Heart left ventricle (tissue), 16 donors: ENCODE measurements at regions not wholly inside any gene's neighbourhood (a gene's known extent, or its start where the extent isn't known, plus 50 kb on each side); places are given as distances from the start of the nearest gene placed in this dataset.

Experiments
- ATAC-seq, 4 donors: fragments of 200-7000 bp; cut with Tn5 transposase; one replicate each; pipeline ENCODE4 v1.9.1; 2020 to 2022; ENCODE audit warnings: moderate library complexity in 4 of 4, mild to moderate bottlenecking in 3 of 4, moderate number of reproducible peaks in 1 of 4
- DNase-seq, 5 donors: peaks; one replicate each; pipeline ENCODE4 v3.0.0-alpha.2; 2020
- H3K27ac ChIP-seq, 12 donors: fragments of 200-600 bp; sonication (generic) in 4 of 12; one replicate each; pipeline versions ENCODE4 v1.5.0 to v1.8.0; 2016 to 2022; ENCODE audit warnings: mild to moderate bottlenecking in 2 of 12
- H3K27me3 ChIP-seq, 9 donors: fragments of 200-600 bp; sonication (generic) in 2 of 9; one replicate each; pipeline versions ENCODE4 v1.5.1 to v1.8.0; 2016 to 2022; ENCODE audit warnings: mild to moderate bottlenecking in 3 of 9
- H3K36me3 ChIP-seq, 9 donors: fragments of 200-600 bp; sonication (generic) in 2 of 9; one replicate each; pipeline versions ENCODE4 v1.5.0 to v1.8.0; 2018 to 2022; ENCODE audit warnings: mild to moderate bottlenecking in 2 of 9
- H3K4me1 ChIP-seq, 12 donors: fragments of 200-600 bp; sonication (generic) in 4 of 12; one replicate each; pipeline versions ENCODE4 v1.5.0 to v1.8.0; 2016 to 2022; ENCODE audit warnings: mild to moderate bottlenecking in 3 of 12
- H3K4me3 ChIP-seq, 12 donors: fragments of 200-600 bp; sonication (generic) in 4 of 12; one replicate each; pipeline versions ENCODE4 v1.5.0 to v1.8.0; 2017 to 2022; ENCODE audit warnings: mild to moderate bottlenecking in 9 of 12, moderate library complexity in 4 of 12
- H3K9me3 ChIP-seq, 12 donors: fragments of 200-600 bp; sonication (generic) in 4 of 12; one replicate each; pipeline versions ENCODE4 v1.5.0 to v1.8.0; 2016 to 2022; ENCODE audit warnings: mild to moderate bottlenecking in 1 of 12
- POLR2A ChIP-seq, 2 donors: fragments of 450-650 bp; IDR thresholded peaks; one replicate each; pipeline ENCODE4 v1.6.1; 2017; ENCODE audit warnings: antibody characterized with exemption in 2 of 2, mild to moderate bottlenecking in 2 of 2, moderate library complexity in 2 of 2
- WGBS, 4 donors: extraction: QIAGEN DNeasy Blood & Tissue Kit in 2 of 4; methylation state at CpG; one replicate each; pipeline versions ENCODE4 v1.1.5 to v1.1.7; 2013 to 2018; 5-methylcytosine and 5-hydroxymethylcytosine counted together
- intact Hi-C, 10 donors: fragments of 100-400 bp; cut with DNase I; formaldehyde crosslinking; loops; one replicate each; pipeline versions ENCODE4 v1.11.1 to v1.14.2; 2022
- TF ChIP-seq, protein P1 (sequence below), 12 donors: fragments of 200-600 bp; sonication (generic) in 4 of 12; IDR thresholded peaks; one replicate each; pipeline versions ENCODE4 v1.5.0 to v1.8.0; 2018 to 2022; ENCODE audit warnings: antibody characterized with exemption in 12 of 12, mild to moderate bottlenecking in 5 of 12
- donor health status: ischemic (EF 13 %, LVEDD 7.1; RV severe dilation, severe dysfunction).
- donor health status: healthy with polysubstance abuse.
- donor health status: DM: no; HTN: yes; CAD: no.
- donor health status: DM: no; HTN: no; CAD: no.
- donor health status: ischemic (EF 25% LVEDD 6.9; RV normal size, moderate dysfunction).
- donor health status: ischemic (EF 25% LVEDD 5.7; RV mildly dilated, moderate dysfunction).
- donor health status: healthy.
- donor health status: DM: yes; HTN: yes; CAD: no.
- donor health status: ischemic (EF 35%, LVEDD 5.7; RV mildly dilated, moderate dysfunction).
- donor health status: nonischemic (EF 11% LVEDD 7.7; RV severe dilation, severe dysfunction).
- donor health status: DM: yes; HTN: yes; CAD: no.
- donor health status: PGD.
- donor health status: ischemic (EF 29% LVEDD 5.4; RV normal size, mild dysfunction).
- donor health status: nonischemic (EF 23%, LVEDD 6.1; RV moderate dilation, normal function).

DNA sequence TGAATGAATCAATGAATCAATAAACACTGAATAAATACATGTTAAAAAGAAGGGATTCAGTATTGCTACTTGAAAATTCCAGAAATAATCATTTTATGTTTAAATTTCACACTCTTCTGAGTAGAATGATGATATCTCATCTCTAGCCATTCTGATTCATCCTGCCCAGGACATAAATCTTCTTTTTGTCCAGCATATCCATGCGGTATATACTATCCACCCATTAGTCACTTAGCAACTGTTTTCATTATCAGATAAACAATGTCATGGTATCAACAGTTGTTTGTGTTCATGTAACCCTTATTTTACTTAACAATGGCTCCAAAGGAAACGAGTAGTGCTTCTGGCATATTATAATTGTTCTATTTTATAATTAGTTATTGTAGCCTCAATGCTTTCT is 432.4 kb upstream of the SMC2 start:
- Histone ChIP-seq H3K4me3 (no peak overlapping the region), H3K27me3 (no peaks in the 10 kb centered on the region), H3K36me3 (no peaks in the 10 kb centered on the region), H3K27ac (no peak overlapping the region), H3K4me1 (no peaks in the 10 kb centered on the region), H3K9me3 (peaks cover 0 to 23% (median 0%) of the 10 kb centered on the region in 12 donors)
- no peak for TF ChIP-seq POLR2A (IDR thresholded peaks at IDR 0.05)
- TF ChIP-seq, protein P1, sequence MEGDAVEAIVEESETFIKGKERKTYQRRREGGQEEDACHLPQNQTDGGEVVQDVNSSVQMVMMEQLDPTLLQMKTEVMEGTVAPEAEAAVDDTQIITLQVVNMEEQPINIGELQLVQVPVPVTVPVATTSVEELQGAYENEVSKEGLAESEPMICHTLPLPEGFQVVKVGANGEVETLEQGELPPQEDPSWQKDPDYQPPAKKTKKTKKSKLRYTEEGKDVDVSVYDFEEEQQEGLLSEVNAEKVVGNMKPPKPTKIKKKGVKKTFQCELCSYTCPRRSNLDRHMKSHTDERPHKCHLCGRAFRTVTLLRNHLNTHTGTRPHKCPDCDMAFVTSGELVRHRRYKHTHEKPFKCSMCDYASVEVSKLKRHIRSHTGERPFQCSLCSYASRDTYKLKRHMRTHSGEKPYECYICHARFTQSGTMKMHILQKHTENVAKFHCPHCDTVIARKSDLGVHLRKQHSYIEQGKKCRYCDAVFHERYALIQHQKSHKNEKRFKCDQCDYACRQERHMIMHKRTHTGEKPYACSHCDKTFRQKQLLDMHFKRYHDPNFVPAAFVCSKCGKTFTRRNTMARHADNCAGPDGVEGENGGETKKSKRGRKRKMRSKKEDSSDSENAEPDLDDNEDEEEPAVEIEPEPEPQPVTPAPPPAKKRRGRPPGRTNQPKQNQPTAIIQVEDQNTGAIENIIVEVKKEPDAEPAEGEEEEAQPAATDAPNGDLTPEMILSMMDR (IDR thresholded peaks at IDR 0.05): no peak
- intact Hi-C loops: no loop called here
- WGBS, 4 donors: 50 to 63% (median 54%) methylated on average over 2 of the region's 2 CpGs
- DNase-seq (no peak), ATAC-seq (no peak)

DNA sequence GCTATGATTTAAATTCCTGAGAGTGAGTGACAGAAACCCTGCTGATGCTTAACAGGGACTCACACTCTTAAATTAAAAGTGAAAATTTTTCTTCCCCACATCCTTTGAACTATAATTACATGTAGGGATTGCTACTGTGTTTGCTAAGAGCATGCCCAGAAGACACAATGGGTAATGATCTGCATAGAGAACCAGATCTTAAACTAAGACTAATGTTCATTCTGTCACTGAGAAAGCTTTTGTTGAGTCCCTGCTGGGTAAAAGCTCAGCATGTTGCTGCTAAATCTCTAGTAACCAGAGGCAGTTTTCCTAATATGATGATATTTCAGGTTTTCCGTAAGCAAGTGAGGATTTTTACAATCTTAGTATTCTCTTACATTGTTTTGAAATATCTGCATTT is 424.8 kb upstream of the SMC2 start:
- TF ChIP-seq POLR2A (IDR thresholded peaks at IDR 0.05): no peak
- TF ChIP-seq, protein P1 (IDR thresholded peaks at IDR 0.05): no peak
- Histone ChIP-seq H3K9me3 (no peaks in the 10 kb centered on the region), H3K4me1 (no peaks in the 10 kb centered on the region), H3K36me3 (no peaks in the 10 kb centered on the region), H3K4me3 (no peak overlapping the region), H3K27ac (no peak overlapping the region), H3K27me3 (no peaks in the 10 kb centered on the region)
- DNase-seq (no peak), ATAC-seq (no peak)
- intact Hi-C loops: no loop called here
- 85 to 98% (median 95%) methylated on average over 1 of the region's 1 CpG for WGBS, 4 donors

DNA sequence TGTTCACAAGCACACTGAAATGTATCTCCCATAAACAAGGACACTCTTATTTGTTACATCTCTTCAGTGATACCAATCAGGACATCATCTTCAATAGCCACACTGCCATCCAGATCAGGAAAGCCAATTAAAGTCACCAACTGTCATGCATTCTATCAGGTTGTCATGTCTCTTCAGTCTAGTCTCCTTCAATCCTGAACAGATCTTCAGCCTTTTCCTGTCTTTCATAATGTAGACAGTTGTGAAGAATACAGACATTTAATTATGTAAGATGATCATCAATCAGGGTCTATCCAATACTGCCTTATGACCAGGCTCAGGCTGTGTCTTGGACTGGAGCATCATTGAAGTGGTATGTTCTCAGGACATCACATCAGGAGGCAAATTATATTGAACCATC is 419.8 kb upstream of the SMC2 start:
- ATAC-seq: no peak
- Histone ChIP-seq H3K36me3 (no peaks in the 10 kb centered on the region), H3K4me1 (no peaks in the 10 kb centered on the region), H3K27ac (no peak overlapping the region), H3K9me3 (no peaks in the 10 kb centered on the region), H3K4me3 (no peak overlapping the region), H3K27me3 (no peaks in the 10 kb centered on the region)
- no peak for DNase-seq
- intact Hi-C loops: no loop called here
- no peak for TF ChIP-seq POLR2A (IDR thresholded peaks at IDR 0.05)
- TF ChIP-seq, protein P1 (IDR thresholded peaks at IDR 0.05): no peak

DNA sequence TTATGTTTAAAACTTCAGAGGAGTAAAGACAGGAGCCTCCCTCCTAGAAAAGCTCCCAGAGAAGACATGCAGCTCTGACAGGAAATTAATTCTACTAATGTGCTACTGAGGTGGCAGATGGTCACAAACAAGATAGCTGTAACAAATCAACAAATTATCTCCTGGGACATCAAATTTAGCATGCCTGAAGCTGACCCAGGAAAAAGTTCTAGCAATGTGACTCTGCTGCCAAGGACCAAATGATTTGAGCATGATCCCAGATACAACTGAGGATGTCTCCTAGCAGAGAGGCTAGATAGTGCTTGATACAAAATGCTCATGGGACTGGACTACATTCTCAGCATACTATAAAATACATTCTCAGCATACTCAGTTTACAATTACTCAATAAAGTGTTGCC is 413.5 kb upstream of the SMC2 start:
- Histone ChIP-seq H3K36me3 (no peaks in the 10 kb centered on the region), H3K4me1 (no peaks in the 10 kb centered on the region), H3K4me3 (no peak overlapping the region), H3K9me3 (no peaks in the 10 kb centered on the region), H3K27ac (no peak overlapping the region), H3K27me3 (no peaks in the 10 kb centered on the region)
- DNase-seq (no peak), ATAC-seq (no peak)
- TF ChIP-seq, protein P1 (IDR thresholded peaks at IDR 0.05): no peak
- TF ChIP-seq POLR2A (IDR thresholded peaks at IDR 0.05): no peak
- intact Hi-C loops: no loop called here
